RKO (cell line): ENCODE measurements at regions not wholly inside any gene's neighbourhood (a gene's known extent, or its start where the extent isn't known, plus 50 kb on each side); places are given as distances from the start of the nearest gene placed in this dataset.
"Not testable (repeated sequence)": the region's sequence is repeated elsewhere in the genome, so short reads cannot be mapped to it uniquely, and the experiment has no call there.

Experiments used
- DNase-seq: peaks from one replicate; pipeline ENCODE4 v3.0.0-alpha.2; 2016; ENCODE audit warnings: low spot score

GRCh38 chr13:78084401-78084800 is 165.8 kb upstream of the EDNRB start:
- no peak for DNase-seq

DNA sequence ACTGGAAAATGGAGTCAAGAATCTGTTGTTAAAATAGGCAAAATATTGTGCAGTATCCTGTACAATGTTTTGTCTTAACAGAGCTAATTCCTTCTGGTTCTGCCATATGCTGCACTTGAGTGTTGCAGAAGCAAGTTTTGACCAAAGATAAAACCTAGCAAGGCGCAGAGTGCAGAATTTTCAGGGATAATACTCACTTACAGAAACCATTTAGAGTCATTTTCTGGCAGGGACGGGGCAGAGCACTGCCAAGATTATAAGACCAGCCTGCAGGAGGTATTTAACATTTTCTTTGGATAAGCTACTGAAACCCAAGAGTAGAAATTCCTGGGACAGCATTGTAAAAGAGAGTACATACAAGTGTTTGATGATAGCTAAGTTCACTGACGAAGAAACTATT is 159.5 kb upstream of the EDNRB start:
- DNase-seq = no peak

GRCh38 chr13:78067290-78067689 is 148.7 kb upstream of the EDNRB start:
- no peak for DNase-seq

DNA sequence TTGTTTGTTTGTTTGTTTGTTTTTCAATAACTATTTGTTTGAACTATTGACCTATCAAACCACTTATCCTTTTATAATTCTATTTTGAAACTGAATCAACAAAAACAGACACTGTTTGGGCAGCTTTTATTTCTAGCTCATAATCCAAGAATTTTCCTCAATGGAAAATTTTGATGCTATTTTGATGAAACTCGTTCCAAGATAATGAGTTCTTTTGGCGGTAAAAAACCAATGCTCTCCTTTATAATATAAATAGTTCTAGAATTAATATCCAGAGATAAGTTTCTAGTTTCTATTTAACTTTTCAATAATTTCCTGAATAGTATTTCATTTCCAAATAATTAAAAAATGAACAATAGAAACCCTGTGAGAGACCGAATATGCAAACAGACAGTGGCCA is 146.5 kb upstream of the EDNRB start:
- no peak for DNase-seq

- no peak for DNase-seq
Observed at GRCh38 chr13:78061806-78062205, 143.2 kb upstream of the EDNRB start.

GRCh38 chr13:78060966-78061365 is 142.3 kb upstream of the EDNRB start:
- DNase-seq = no peak

GRCh38 chr13:78056865-78057264 is 138.2 kb upstream of the EDNRB start:
- not testable (repeated sequence) for DNase-seq

DNA sequence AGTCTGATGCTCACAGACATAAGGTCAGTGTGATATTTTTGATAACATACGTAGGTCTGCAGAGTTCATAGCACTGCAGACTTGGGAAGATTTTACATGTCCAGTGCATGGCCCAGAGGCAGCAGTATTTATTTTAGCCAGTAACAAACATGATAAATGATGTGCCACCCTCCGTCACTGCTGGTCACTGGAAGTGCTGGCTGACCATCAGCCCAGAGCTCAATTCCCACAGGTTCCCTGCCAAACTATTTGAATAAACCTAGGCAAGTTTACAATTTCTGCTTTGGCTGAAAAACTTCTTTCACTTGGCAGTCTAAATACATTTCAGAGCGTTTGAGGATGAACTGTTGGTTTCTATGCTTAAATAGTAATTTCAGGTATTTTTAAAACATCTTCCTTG is 135.5 kb upstream of the EDNRB start:
- no peak for DNase-seq

DNA sequence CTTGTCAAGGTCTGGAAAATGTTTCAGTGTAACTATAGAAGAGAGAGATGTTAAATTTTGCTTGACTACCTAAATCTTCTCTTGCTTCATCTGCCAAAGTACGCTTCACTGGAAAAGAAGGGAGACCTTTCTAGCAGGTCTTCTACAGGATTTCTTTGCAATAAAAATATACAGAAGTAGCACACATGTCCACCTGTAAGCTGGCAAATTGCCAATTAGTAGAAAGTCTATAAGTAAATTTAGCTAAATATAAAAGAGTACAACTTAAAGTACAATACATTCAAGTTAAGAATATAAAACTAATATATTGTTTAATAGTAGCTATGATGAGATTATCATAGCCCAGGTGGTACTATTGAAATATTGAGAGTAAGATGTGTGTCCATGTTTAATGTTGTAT is 128.5 kb upstream of the EDNRB start:
- DNase-seq = no peak

DNA sequence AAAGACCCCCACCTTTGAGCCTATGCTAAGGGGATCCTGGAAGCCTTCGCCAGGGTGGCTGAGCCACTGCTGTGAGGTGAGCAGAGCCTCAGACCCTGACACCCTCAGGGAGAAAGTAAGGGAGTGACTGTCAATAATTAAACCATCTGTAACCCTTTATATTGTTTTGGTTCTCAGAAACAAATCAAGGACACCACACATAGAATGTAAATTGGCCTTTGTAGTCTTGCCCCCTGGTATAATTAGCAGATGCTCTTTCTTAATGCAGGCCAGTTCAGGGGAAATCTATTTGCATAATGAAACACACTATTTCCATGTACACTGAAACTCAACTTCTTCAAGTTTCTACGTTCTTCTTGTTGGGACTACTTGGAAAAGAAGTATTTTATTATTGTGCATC is 127.7 kb upstream of the EDNRB start:
- DNase-seq = no peak

DNA sequence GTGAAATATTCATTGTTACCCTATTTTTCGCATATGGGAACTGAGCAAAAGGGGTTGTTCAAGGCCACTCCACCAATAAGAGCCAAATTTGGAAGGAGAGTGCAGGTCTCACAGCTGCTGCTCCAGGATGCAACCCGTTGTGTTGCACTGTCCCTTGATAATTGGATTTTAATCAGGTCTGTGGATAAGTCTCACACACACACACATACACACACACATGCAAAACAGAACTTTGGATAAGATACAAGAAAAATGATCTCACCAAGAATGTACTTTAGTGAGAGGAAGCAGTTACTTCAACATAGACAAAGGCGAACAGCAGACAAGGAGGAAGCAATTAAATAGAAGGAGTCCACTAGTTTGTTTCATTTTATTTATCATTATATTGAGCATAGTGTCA is 127.3 kb upstream of the EDNRB start:
- DNase-seq = no peak

- not testable (repeated sequence) for DNase-seq
Observed at GRCh38 chr13:78041366-78041765, 122.7 kb upstream of the EDNRB start.

DNA sequence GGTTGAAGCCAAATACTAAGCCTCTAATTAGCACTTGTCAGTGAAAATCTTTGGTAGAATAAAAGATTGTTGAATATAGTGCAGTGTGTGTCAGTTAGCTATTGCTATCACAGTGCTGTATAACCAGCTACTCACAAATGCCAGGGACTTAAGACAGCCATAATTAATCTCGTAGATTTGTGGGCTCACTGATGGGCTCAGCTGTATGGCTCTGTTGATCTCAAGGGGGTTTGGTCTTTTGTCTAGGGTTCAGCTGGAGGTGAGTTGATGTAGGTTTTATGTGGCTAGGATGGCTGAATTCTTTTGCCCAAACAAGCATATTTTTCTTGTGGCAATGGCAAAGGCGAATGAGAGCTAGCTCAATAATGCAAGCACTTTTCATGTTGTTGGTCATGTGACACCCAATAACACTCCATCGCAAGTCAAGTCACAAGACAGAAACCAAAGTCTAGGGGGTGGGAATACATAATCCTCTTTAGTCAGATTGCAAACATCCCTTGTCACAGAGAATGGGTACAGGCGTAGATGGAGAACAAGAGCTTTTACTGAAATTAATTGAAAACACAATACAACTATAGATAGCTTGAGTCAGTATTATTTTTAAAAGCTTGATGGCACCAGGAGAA is 121.7 kb upstream of the EDNRB start:
- DNase-seq = no peak

- no peak for DNase-seq
Observed at GRCh38 chr13:78036841-78037240, 118.2 kb upstream of the EDNRB start.

GRCh38 chr13:78035500-78035899 is 116.9 kb upstream of the EDNRB start:
- no peak for DNase-seq

DNA sequence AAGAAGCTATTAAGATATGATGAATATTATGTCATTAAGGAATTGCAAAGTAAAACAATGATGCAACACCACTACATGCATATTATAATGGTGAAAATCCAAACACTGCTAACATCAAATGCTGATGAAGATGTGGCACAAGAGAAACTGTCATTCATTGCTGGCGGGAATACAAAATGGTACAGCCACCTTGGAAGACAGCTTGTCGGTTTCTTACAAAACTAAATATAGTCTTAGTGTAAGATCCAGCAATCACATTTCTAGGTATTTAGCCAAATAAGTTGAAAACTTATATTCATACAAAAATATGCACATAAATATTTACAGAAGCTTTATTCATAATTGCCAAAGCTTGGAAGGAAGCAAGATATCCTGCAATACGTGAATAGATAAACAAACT is 114.9 kb upstream of the EDNRB start:
- no peak for DNase-seq

- DNase-seq = no peak
Observed at GRCh38 chr13:78032132-78032531, 113.5 kb upstream of the EDNRB start.

GRCh38 chr13:78030341-78030896 is 111.8 kb upstream of the EDNRB start:
- no peak for DNase-seq

DNA sequence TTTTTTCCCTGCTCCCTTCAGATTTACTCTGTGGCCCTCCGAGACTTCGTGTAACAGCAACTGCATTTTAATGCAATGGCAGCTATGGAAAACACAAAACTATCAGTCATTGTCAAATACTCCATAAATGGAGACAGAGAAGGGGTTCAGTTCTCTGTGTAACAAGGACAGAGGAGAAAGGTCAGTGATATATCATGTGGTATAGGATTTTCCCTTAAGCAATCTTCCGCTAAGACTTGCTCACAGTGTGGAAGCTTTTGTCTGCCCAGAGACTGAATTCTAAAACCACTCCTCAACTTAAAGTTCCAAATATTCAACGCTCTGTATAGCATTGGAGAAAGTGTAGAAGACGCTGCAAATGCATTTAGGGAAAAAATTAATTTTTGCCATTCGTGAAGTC is 111.3 kb upstream of the EDNRB start:
- DNase-seq = no peak

- no peak for DNase-seq
Observed at GRCh38 chr13:78028960-78029359, 110.3 kb upstream of the EDNRB start.

- DNase-seq = no peak
Observed at GRCh38 chr13:78024996-78025395, 106.4 kb upstream of the EDNRB start.

- peak; percentile 87 for DNase-seq
Observed at GRCh38 chr13:78022164-78022877, 103.7 kb upstream of the EDNRB start.

- DNase-seq = no peak
Observed at GRCh38 chr13:78020861-78021260, 102.2 kb upstream of the EDNRB start.

GRCh38 chr13:78015782-78016181 is 97.2 kb upstream of the EDNRB start:
- peak; percentile 11 for DNase-seq
